ENCODE measurements at regions not wholly inside any gene's neighbourhood (a gene's known extent, or its start where the extent isn't known, plus 50 kb on each side); places are given as distances from the start of the nearest gene placed in this dataset.
"Not testable (repeated sequence)": the region's sequence is repeated elsewhere in the genome, so short reads cannot be mapped to it uniquely, and the experiment has no call there.

- Histone ChIP-seq H3K4me2 (ENCODE audit: low read length) (no peak overlapping the region), H3F3A (ENCODE audit: insufficient read depth, low read length, poor library complexity, severe bottlenecking) (no peaks in the 10 kb centered on the region), H3K36me3 (ENCODE audit: insufficient read depth, low read length) (no peaks in the 10 kb centered on the region), H3K9ac (ENCODE audit: low read length) (no peak overlapping the region), H3K27ac (ENCODE audit: low read length) (no peak overlapping the region), H3K9me3 (ENCODE audit: low read length) (peaks cover 5% of the 10 kb centered on the region), H2AFZ (ENCODE audit: low read depth, low read length) (no peak overlapping the region), H3K27me3 (ENCODE audit: insufficient read depth, low read depth, low read length) (no peaks in the 10 kb centered on the region), H4K20me1 (ENCODE audit: insufficient read depth) (no peaks in the 10 kb centered on the region), H3K9me2 (ENCODE audit: insufficient read depth, low read length) (no peaks in the 10 kb centered on the region), H3K79me2 (replicated peaks; ENCODE audit: insufficient read depth, low read length) (no peaks in the 10 kb centered on the region), H3K4me3 (ENCODE audit: low read length) (no peak overlapping the region)
- no peak for TF ChIP-seq SMC3 (conservative IDR thresholded peaks at IDR 0.05; ENCODE audit: poor library complexity)
- no peak for TF ChIP-seq RAD21 (conservative IDR thresholded peaks at IDR 0.05)
- no peak for TF ChIP-seq CTCF (IDR thresholded peaks at IDR 0.05; ENCODE audit: poor library complexity, severe bottlenecking)
- TF ChIP-seq POLR2AphosphoS5 (IDR thresholded peaks at IDR 0.05): no peak
- TF ChIP-seq REST (IDR thresholded peaks at IDR 0.05; ENCODE audit: borderline replicate concordance): no peak
- TF ChIP-seq EP300 (conservative IDR thresholded peaks at IDR 0.05; ENCODE audit: poor library complexity, severe bottlenecking): no peak
- no peak for TF ChIP-seq TAF1 (IDR thresholded peaks at IDR 0.05; ENCODE audit: low read depth)
- no peak for TF ChIP-seq MXI1 (conservative IDR thresholded peaks at IDR 0.05; ENCODE audit: poor library complexity, severe bottlenecking)
- TF ChIP-seq EZH2 (IDR thresholded peaks at IDR 0.05; ENCODE audit: borderline replicate concordance, insufficient read depth, low read length, poor library complexity, severe bottlenecking): no peak
These were observed 194.8 kb upstream of the TRPC7 start for GRCh38 chr5:136560126-136560525.

- TF ChIP-seq SMC3 (conservative IDR thresholded peaks at IDR 0.05; ENCODE audit: poor library complexity) (no peak), REST (IDR thresholded peaks at IDR 0.05; ENCODE audit: borderline replicate concordance) (no peak), POLR2AphosphoS5 (IDR thresholded peaks at IDR 0.05) (no peak), MXI1 (conservative IDR thresholded peaks at IDR 0.05; ENCODE audit: poor library complexity, severe bottlenecking) (no peak), CTCF (IDR thresholded peaks at IDR 0.05; ENCODE audit: poor library complexity, severe bottlenecking) (no peak), EP300 (conservative IDR thresholded peaks at IDR 0.05; ENCODE audit: poor library complexity, severe bottlenecking) (no peak), EZH2 (IDR thresholded peaks at IDR 0.05; ENCODE audit: borderline replicate concordance, insufficient read depth, low read length, poor library complexity, severe bottlenecking) (no peak), TAF1 (IDR thresholded peaks at IDR 0.05; ENCODE audit: low read depth) (no peak), RAD21 (conservative IDR thresholded peaks at IDR 0.05) (no peak)
- H3K9me2 ChIP-seq (ENCODE audit: insufficient read depth, low read length): no peaks in the 10 kb centered on the region
- H3K4me2 ChIP-seq (ENCODE audit: low read length): no peak overlapping the region
- no peaks in the 10 kb centered on the region for H4K20me1 ChIP-seq (ENCODE audit: insufficient read depth)
- no peaks in the 10 kb centered on the region for H3K79me2 ChIP-seq (replicated peaks; ENCODE audit: insufficient read depth, low read length)
- no peak overlapping the region for H2AFZ ChIP-seq (ENCODE audit: low read depth, low read length)
- H3K9ac ChIP-seq (ENCODE audit: low read length): no peak overlapping the region
- no peak overlapping the region for H3K27ac ChIP-seq (ENCODE audit: low read length)
- peaks cover 6% of the 10 kb centered on the region for H3K9me3 ChIP-seq (ENCODE audit: low read length)
- H3F3A ChIP-seq (ENCODE audit: insufficient read depth, low read length, poor library complexity, severe bottlenecking): no peaks in the 10 kb centered on the region
- no peak overlapping the region for H3K4me3 ChIP-seq (ENCODE audit: low read length)
- no peaks in the 10 kb centered on the region for H3K36me3 ChIP-seq (ENCODE audit: insufficient read depth, low read length)
- H3K27me3 ChIP-seq (ENCODE audit: insufficient read depth, low read depth, low read length): no peaks in the 10 kb centered on the region
These were observed 194.3 kb upstream of the TRPC7 start for GRCh38 chr5:136559651-136560050.

GRCh38 chr5:136547096-136547495, 181.8 kb upstream of the TRPC7 start:
- H3K4me2 ChIP-seq (ENCODE audit: low read length); H4K20me1 ChIP-seq (ENCODE audit: insufficient read depth); H3K4me3 ChIP-seq (ENCODE audit: low read length); H3K79me2 ChIP-seq (replicated peaks; ENCODE audit: insufficient read depth, low read length); H3K9me2 ChIP-seq (ENCODE audit: insufficient read depth, low read length); H3K36me3 ChIP-seq (ENCODE audit: insufficient read depth, low read length); H3K9me3 ChIP-seq (ENCODE audit: low read length); H3K27ac ChIP-seq (ENCODE audit: low read length); H3F3A ChIP-seq (ENCODE audit: insufficient read depth, low read length, poor library complexity, severe bottlenecking); H2AFZ ChIP-seq (ENCODE audit: low read depth, low read length); H3K9ac ChIP-seq (ENCODE audit: low read length); H3K27me3 ChIP-seq (ENCODE audit: insufficient read depth, low read depth, low read length): not testable (repeated sequence)

Measured in neural cell (in vitro differentiated cells).